ENCODE measurements at regions not wholly inside any gene's neighbourhood (a gene's known extent, or its start where the extent isn't known, plus 50 kb on each side); places are given as distances from the start of the nearest gene placed in this dataset.

- TF ChIP-seq CTCF (IDR thresholded peaks at IDR 0.05; ENCODE audit: borderline replicate concordance, extremely low read depth, low read length, poor library complexity, severe bottlenecking): no peak
- no peak for TF ChIP-seq EZH2 (IDR thresholded peaks at IDR 0.05; ENCODE audit: borderline replicate concordance, low read depth, low read length, severe bottlenecking)
Observed at GRCh38 chr4:111689214-111689613, 456.0 kb upstream of the FAM241A start.

Measured in DND-41 (cell line).